IgD-negative memory B cell (primary cell): ENCODE measurements at regions not wholly inside any gene's neighbourhood (a gene's known extent, or its start where the extent isn't known, plus 50 kb on each side); places are given as distances from the start of the nearest gene placed in this dataset.

ENCODE experiments used
- H3K27ac Mint-ChIP-seq, 3 donors: one replicate each; pipeline ENCODE4 v1.8.0; 2020 to 2022; ENCODE audit warnings: mild to moderate bottlenecking in 3 of 3, mixed read lengths in 3 of 3, moderate library complexity in 1 of 3
- H3K27me3 Mint-ChIP-seq: one replicate; pipeline ENCODE4 v1.8.0; 2021; ENCODE audit warnings: mixed read lengths
- H3K36me3 Mint-ChIP-seq: one replicate; pipeline ENCODE4 v1.8.0; 2020; ENCODE audit warnings: mild to moderate bottlenecking, mixed read lengths
- H3K4me1 Mint-ChIP-seq, 3 donors: one replicate each; pipeline ENCODE4 v1.8.0; 2020 to 2022; ENCODE audit warnings: mixed read lengths in 3 of 3, mild to moderate bottlenecking in 1 of 3
- H3K4me3 Mint-ChIP-seq, 4 donors: one replicate each; pipeline ENCODE4 v1.8.0; 2020 to 2022; ENCODE audit warnings: mild to moderate bottlenecking in 4 of 4, mixed read lengths in 4 of 4, moderate library complexity in 3 of 4
- H3K9me3 Mint-ChIP-seq, 3 donors: one replicate each; pipeline ENCODE4 v1.8.0; 2020 to 2021; ENCODE audit warnings: mixed read lengths in 3 of 3, mild to moderate bottlenecking in 1 of 3

DNA sequence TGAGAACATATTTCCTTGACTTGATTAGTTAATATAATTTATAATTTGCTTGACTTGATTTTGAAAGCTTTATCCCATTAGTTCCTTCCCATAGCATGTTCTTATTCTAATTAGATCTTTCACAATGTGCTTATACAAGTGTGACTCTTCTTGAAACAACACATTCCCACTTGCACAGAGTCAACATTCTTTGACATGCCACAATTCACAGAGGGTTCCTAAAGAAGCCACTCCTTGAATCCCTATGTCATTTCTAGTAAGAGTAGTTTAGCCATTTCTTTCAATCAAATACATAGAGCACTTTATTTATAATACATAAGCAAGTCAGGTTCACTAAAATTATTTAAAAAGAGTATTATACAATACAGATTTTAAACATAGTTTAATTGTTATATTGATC lies 228.9 kb upstream of the GRID2 start:
- Mint-ChIP-seq H3K9me3 (peaks cover 7 to 9% (median 8%) of the 10 kb centered on the region in 3 donors), H3K27ac (no peak overlapping the region), H3K36me3 (no peaks in the 10 kb centered on the region), H3K27me3 (peaks cover 1% of the 10 kb centered on the region), H3K4me3 (no peak overlapping the region), H3K4me1 (no peaks in the 10 kb centered on the region)

- H3K4me3 Mint-ChIP-seq = no peak overlapping the region
- H3K9me3 Mint-ChIP-seq = peaks cover 2 to 4% (median 3%) of the 10 kb centered on the region in 3 donors
- no peaks in the 10 kb centered on the region for H3K27me3 Mint-ChIP-seq
- H3K4me1 Mint-ChIP-seq = peaks cover 0 to 2% (median 0%) of the 10 kb centered on the region in 3 donors
- H3K36me3 Mint-ChIP-seq = no peaks in the 10 kb centered on the region
- H3K27ac Mint-ChIP-seq = no peak overlapping the region
Measured at GRCh38 chr4:92090887-92091286, 212.9 kb upstream of the GRID2 start.

GRCh38 chr4:92091335-92091734 lies 212.4 kb upstream of the GRID2 start:
- Mint-ChIP-seq H3K9me3 (peaks cover 2 to 4% (median 3%) of the 10 kb centered on the region in 3 donors), H3K36me3 (no peaks in the 10 kb centered on the region), H3K4me1 (peaks cover 0 to 2% (median 0%) of the 10 kb centered on the region in 3 donors), H3K27me3 (no peaks in the 10 kb centered on the region), H3K27ac (no peak overlapping the region), H3K4me3 (no peak overlapping the region)

- H3K36me3 Mint-ChIP-seq = peaks cover 2% of the 10 kb centered on the region
- no peak overlapping the region for H3K27ac Mint-ChIP-seq
- H3K27me3 Mint-ChIP-seq = no peaks in the 10 kb centered on the region
- no peaks in the 10 kb centered on the region for H3K4me1 Mint-ChIP-seq
- H3K4me3 Mint-ChIP-seq = no peak overlapping the region
- H3K9me3 Mint-ChIP-seq = peaks cover 3 to 5% (median 3%) of the 10 kb centered on the region in 3 donors
Measured at GRCh38 chr4:92099861-92100260, 203.9 kb upstream of the GRID2 start.

GRCh38 chr4:92100975-92101374 lies 202.8 kb upstream of the GRID2 start:
- Mint-ChIP-seq H3K36me3 (peaks cover 2% of the 10 kb centered on the region), H3K27ac (no peak overlapping the region), H3K9me3 (peaks cover 3 to 5% (median 3%) of the 10 kb centered on the region in 3 donors), H3K27me3 (no peaks in the 10 kb centered on the region), H3K4me3 (no peak overlapping the region), H3K4me1 (no peaks in the 10 kb centered on the region)

DNA sequence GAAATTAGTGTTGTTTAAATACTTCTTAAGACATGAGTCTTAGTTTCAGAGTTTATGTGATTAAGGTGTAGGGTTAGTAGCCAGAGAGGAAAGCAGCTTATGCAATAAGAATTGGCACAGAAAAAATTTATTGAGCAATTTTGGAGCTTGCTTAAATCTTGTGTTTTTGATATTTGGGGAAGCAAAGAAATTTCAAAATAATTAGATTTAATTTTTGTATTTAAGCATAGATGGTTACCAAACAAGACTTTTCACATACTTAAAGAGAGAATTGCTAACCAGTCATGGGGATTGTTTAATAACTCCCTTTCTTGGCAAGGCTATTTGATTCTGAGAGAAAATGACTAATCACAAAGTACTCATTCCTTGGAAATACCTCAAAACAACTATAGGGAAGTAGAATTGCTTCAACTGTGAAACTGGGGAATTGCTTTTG lies 202.0 kb upstream of the GRID2 start:
- Mint-ChIP-seq H3K27ac (no peak overlapping the region), H3K4me1 (no peaks in the 10 kb centered on the region), H3K9me3 (peaks cover 3 to 5% (median 3%) of the 10 kb centered on the region in 3 donors)

DNA sequence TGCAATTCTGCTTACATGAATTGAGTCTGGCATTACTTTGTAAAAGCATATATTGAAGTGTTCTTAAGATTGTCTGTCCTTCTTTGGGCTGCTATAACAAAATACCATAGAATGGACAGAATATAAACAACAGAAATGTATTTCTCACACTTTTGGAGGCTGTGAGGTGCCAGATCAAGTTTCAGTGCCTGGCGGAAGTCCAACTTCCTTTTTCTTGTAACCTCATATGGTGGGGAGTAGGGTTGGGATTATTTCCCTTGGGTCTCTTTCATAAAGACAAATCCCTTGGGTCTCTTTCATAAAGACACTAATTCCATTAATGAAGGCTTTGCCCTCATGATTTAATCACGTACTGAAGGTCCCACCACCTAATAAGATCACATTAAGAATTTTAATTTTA lies 199.3 kb upstream of the GRID2 start:
- Mint-ChIP-seq H3K27me3 (no peaks in the 10 kb centered on the region), H3K36me3 (no peaks in the 10 kb centered on the region), H3K27ac (no peak overlapping the region)

More for the DNA sequence above, 202.0 kb upstream of the GRID2 start:
- peaks cover 2% of the 10 kb centered on the region for H3K36me3 Mint-ChIP-seq
- H3K4me3 Mint-ChIP-seq = no peak overlapping the region
- no peaks in the 10 kb centered on the region for H3K27me3 Mint-ChIP-seq

GRCh38 chr4:92106816-92107215 lies 196.9 kb upstream of the GRID2 start:
- Mint-ChIP-seq H3K36me3 (no peaks in the 10 kb centered on the region), H3K27ac (no peak overlapping the region), H3K4me1 (no peaks in the 10 kb centered on the region), H3K4me3 (no peak overlapping the region), H3K9me3 (peaks cover 0 to 5% (median 0%) of the 10 kb centered on the region in 3 donors), H3K27me3 (no peaks in the 10 kb centered on the region)

More for the DNA sequence above, 199.3 kb upstream of the GRID2 start:
- Mint-ChIP-seq H3K4me1 (no peaks in the 10 kb centered on the region), H3K9me3 (peaks cover 0 to 5% (median 0%) of the 10 kb centered on the region in 3 donors), H3K4me3 (no peak overlapping the region)

DNA sequence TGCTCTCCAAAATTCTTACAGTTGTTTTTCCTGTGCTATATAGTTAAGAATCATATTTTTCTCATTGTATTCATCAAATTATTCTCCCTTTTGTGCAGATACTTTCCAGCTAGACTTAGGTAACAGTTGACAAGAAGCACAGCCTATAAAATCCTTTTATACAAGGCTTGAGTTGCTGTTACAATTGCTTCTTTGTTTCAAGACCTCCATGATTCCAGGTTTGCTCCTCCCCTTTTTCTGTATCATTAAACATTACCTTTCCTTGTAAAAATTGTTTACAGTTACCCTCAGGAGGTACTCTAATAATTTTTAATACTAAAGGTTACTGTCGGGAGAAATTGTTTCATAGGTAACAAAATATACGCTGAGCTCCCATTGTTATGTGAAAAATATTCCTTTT lies 192.3 kb upstream of the GRID2 start:
- Mint-ChIP-seq H3K27ac (no peak overlapping the region), H3K9me3 (no peaks in the 10 kb centered on the region), H3K4me3 (no peak overlapping the region), H3K36me3 (no peaks in the 10 kb centered on the region), H3K27me3 (no peaks in the 10 kb centered on the region), H3K4me1 (peaks cover 0 to 2% (median 0%) of the 10 kb centered on the region in 3 donors)

DNA sequence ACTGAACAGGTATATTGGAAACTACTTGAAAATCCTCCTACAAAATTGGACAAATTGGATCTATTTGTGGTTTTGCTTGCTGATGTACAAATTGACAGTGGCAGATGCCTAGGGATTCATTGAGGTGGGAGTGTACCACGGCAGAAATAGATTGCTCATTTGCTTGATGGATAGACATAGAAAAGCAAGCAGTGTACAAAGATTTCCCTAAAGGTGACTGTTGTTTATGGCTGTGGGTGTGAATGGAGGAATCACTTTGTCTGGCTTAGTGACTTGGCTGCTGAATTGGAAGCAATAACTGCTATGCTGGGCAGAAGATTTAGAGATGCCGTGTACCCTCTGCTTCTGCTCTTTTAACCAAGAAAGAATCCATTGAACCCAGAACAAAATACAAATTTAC lies 191.0 kb upstream of the GRID2 start:
- Mint-ChIP-seq H3K9me3 (peaks cover 0 to 3% (median 0%) of the 10 kb centered on the region in 3 donors), H3K27me3 (no peaks in the 10 kb centered on the region), H3K4me3 (no peak overlapping the region), H3K27ac (no peak overlapping the region), H3K36me3 (no peaks in the 10 kb centered on the region), H3K4me1 (peaks cover 0 to 2% (median 0%) of the 10 kb centered on the region in 3 donors)

DNA sequence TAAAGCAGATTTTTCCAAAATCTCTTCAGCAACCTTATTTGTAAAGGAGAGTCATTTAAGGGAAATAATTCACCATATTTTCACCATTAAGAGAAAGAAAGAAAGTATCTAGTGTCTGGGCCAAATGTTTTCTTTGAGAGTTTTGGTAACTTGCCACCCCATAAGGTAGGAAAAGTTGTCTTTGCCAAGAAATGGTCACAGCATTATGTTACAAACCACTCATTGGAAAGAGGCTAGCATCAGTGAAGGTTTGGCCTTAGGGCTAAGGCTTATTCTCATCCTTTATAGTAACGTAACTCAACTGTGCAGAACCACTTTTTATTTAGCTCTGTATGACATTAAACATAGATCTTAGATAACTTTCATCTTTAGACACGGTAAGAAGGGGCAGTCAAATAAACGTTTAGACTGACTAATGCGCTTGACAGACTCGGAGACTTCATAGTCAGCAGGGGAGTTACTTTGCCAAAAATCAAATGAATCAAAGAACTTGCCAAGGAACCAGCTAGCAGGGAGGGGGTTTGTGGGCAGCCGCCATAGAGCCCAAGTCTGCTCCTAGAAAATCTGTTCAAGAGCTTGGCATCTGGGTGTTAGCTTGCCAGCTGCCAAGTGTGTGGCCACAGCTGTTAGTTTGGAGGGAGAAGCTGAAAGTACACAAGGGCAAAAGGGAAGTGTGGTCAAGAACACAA lies 182.8 kb upstream of the GRID2 start:
- no peaks in the 10 kb centered on the region for H3K36me3 Mint-ChIP-seq
- H3K4me3 Mint-ChIP-seq = no peak overlapping the region
- H3K4me1 Mint-ChIP-seq = peaks cover 0 to 2% (median 0%) of the 10 kb centered on the region in 3 donors

DNA sequence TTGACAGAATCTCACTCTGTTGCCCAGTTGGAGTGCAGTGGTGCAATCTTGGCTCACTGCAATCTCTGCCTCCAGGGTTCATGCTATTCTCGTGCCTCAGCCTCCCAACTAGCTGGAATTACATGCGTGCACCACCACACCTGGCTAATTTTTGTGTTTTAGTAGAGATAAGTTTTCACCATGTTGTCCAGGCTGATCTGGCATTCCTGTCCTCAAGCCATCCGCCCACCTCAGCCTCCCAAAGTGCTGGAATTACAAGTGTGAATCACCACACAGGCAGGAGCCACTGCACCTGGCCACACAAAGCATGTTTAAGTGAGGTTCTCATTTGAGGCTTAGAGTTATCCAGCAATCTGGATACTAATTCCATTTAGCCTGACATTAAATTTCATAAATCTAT lies 180.9 kb upstream of the GRID2 start:
- Mint-ChIP-seq H3K27ac (no peak overlapping the region), H3K4me1 (no peaks in the 10 kb centered on the region), H3K27me3 (no peaks in the 10 kb centered on the region), H3K36me3 (no peaks in the 10 kb centered on the region), H3K9me3 (peaks cover 0 to 2% (median 0%) of the 10 kb centered on the region in 3 donors), H3K4me3 (no peak overlapping the region)

More for the DNA sequence above, 182.8 kb upstream of the GRID2 start:
- H3K27ac Mint-ChIP-seq = no peak overlapping the region
- no peaks in the 10 kb centered on the region for H3K27me3 Mint-ChIP-seq
- peaks cover 0 to 3% (median under 1%) of the 10 kb centered on the region in 3 donors for H3K9me3 Mint-ChIP-seq

DNA sequence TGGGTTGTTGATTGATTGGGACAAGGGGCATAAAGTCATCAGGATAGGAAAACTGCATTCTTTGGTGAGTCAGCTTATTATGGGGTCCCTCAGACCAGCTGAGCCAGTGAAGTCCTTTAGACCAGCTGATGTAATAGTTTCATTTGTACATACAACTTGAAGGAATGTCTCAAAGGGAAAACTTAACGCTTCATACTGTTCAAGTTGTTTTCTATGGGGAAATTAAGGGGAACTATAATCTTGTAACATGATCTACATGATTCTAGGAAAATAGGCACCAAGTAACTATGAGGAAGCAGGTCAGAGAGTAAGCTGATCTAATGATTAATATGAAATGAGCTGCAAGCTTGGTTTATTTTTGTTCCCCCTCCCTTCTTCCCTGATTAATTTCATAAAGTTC lies 175.1 kb upstream of the GRID2 start:
- H3K27me3 Mint-ChIP-seq = no peaks in the 10 kb centered on the region
- H3K4me3 Mint-ChIP-seq = no peak overlapping the region
- peaks cover 0 to 9% (median 3%) of the 10 kb centered on the region in 3 donors for H3K9me3 Mint-ChIP-seq
- H3K36me3 Mint-ChIP-seq = no peaks in the 10 kb centered on the region
- no peaks in the 10 kb centered on the region for H3K4me1 Mint-ChIP-seq
- no peak overlapping the region for H3K27ac Mint-ChIP-seq

DNA sequence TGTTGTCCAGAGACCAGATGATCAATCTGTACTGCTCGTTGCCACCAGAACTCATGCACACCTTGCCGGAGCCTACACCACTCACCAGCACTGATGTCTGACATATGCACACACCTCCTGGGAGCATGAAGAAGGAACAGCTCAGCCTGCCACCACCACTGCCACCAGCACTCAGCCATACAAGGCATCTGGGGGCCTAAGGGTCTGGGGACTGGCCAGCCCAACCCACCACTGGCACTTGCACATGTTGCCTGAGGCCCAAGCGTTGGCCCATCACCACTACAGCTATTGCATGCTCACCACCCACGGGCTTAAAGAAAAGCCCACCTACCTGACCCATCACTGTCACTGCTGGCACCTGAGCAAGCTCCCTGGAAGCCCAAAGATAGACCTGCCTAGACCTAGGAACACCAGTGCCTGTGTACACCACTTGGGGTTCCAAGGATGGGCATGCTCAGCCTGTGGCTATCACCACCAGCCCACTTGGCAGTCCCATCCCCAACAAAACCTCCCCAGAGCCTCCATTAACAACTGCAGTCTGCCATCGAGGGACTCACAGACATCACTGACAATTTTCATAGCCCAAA lies 174.3 kb upstream of the GRID2 start:
- no peaks in the 10 kb centered on the region for H3K36me3 Mint-ChIP-seq

DNA sequence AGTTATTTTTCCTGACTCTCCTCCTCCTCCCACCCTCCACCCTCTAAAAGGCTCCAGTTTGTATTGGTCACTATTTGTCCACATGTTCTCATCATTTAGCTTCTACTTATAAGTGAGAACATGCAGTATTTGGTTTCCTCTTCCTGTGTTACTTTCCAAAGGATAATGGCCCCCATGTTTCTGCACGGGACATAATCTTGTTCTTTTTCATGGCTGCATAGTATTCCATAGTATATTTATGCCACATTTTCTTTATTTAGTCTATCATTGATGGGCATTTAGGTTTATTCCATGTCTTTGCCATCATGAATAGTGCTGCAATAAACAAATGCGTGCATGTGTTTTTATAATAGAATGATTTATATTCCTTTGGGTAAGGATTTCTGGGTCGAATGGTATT lies 167.3 kb upstream of the GRID2 start:
- no peaks in the 10 kb centered on the region for H3K27me3 Mint-ChIP-seq
- H3K36me3 Mint-ChIP-seq = no peaks in the 10 kb centered on the region
- H3K4me3 Mint-ChIP-seq = no peak overlapping the region
- no peaks in the 10 kb centered on the region for H3K4me1 Mint-ChIP-seq
- peaks cover 3 to 20% (median 5%) of the 10 kb centered on the region in 3 donors for H3K9me3 Mint-ChIP-seq
- no peak overlapping the region for H3K27ac Mint-ChIP-seq

More for the DNA sequence above, 174.3 kb upstream of the GRID2 start:
- Mint-ChIP-seq H3K27ac (no peak overlapping the region), H3K27me3 (no peaks in the 10 kb centered on the region), H3K4me3 (peak overlapping the region in 1 of 4 donors; percentile 22), H3K9me3 (peaks cover 0 to 14% (median 3%) of the 10 kb centered on the region in 3 donors), H3K4me1 (no peaks in the 10 kb centered on the region)

GRCh38 chr4:92163348-92163747 lies 140.4 kb upstream of the GRID2 start:
- no peaks in the 10 kb centered on the region for H3K4me1 Mint-ChIP-seq
- H3K9me3 Mint-ChIP-seq = peaks cover 3 to 24% (median 4%) of the 10 kb centered on the region in 3 donors
- no peaks in the 10 kb centered on the region for H3K36me3 Mint-ChIP-seq
- H3K4me3 Mint-ChIP-seq = no peak overlapping the region
- peak overlapping the region in 1 of 3 donors; percentile 75 for H3K27ac Mint-ChIP-seq
- H3K27me3 Mint-ChIP-seq = no peaks in the 10 kb centered on the region
